ENCODE measurements at regions not wholly inside any gene's neighbourhood (a gene's known extent, or its start where the extent isn't known, plus 50 kb on each side); places are given as distances from the start of the nearest gene placed in this dataset.

GRCh38 chr6:80477591-80477990 lies 371.1 kb downstream of the BCKDHB start:
- Histone ChIP-seq H4K91ac (replicated peaks; ENCODE audit: insufficient read length, low read length) (no peak overlapping the region), H3K9ac (replicated peaks in 1 of 4; ENCODE audit: extremely low read depth in 1 of 4, low read depth in 3 of 4, low read length in 3 of 4) (no peak overlapping the region), H3K14ac (ENCODE audit: insufficient read length) (no peak overlapping the region), H3K4me1 (replicated peaks in 1 of 4; ENCODE audit: control insufficient read depth in 3 of 4, insufficient read depth in 4 of 4, low read length in 3 of 4) (no peaks in the 10 kb centered on the region), H2BK15ac (ENCODE audit: low read length) (no peak overlapping the region), H3K27ac (ENCODE audit: low read depth, low read length) (no peak overlapping the region), H2BK5ac (ENCODE audit: low read depth, low read length) (no peak overlapping the region), H4K5ac (ENCODE audit: insufficient read length, low read depth, low read length) (no peak overlapping the region), H3K9me3 (ENCODE audit: insufficient read depth in 2 of 2, low read depth in 1 of 2, low read length in 1 of 2) (no peaks in the 10 kb centered on the region), H3K23me2 (ENCODE audit: low read depth, low read length) (no peaks in the 10 kb centered on the region), H3K23ac (ENCODE audit: insufficient read length) (no peak overlapping the region), H2AFZ (ENCODE audit: low read length) (no peak overlapping the region), H3K4ac (replicated peaks; ENCODE audit: insufficient read length, low read depth, low read length) (no peak overlapping the region), H3K27me3 (replicated peaks in 1 of 4; ENCODE audit: control insufficient read depth in 3 of 4, extremely low read depth in 1 of 4, insufficient read depth in 3 of 4, low read length in 3 of 4) (no peaks in the 10 kb centered on the region), H3K79me2 (ENCODE audit: control insufficient read depth in 1 of 2, insufficient read depth in 2 of 2, low read length in 2 of 2) (no peaks in the 10 kb centered on the region), H3K4me3 (ENCODE audit: extremely low read depth in 1 of 4, insufficient read depth in 2 of 4, low read depth in 3 of 4, low read length in 4 of 4) (no peak overlapping the region), H2BK20ac (ENCODE audit: low read length) (no peak overlapping the region), H4K20me1 (replicated peaks in 1 of 2; ENCODE audit: control insufficient read depth in 1 of 2, insufficient read depth in 2 of 2, low read length in 2 of 2) (no peaks in the 10 kb centered on the region), H4K8ac (ENCODE audit: extremely low read depth, insufficient read depth, low read length) (no peak overlapping the region), H2BK12ac (ENCODE audit: low read depth, low read length) (no peak overlapping the region), H3K36me3 (ENCODE audit: control insufficient read depth in 2 of 4, insufficient read depth in 4 of 4, low read length in 3 of 4) (no peaks in the 10 kb centered on the region), H3K56ac (replicated peaks; ENCODE audit: insufficient read length, low read depth, low read length) (no peak overlapping the region), H3K4me2 (ENCODE audit: insufficient read depth in 1 of 2, low read depth in 2 of 2, low read length in 2 of 2) (no peak overlapping the region), H3K18ac (ENCODE audit: extremely low read depth, low read length) (no peak overlapping the region), H2BK120ac (replicated peaks; ENCODE audit: low read depth, low read length) (no peak overlapping the region), H2AK5ac (ENCODE audit: low read depth, low read length) (no peak overlapping the region), H3K79me1 (ENCODE audit: low read depth, low read length) (no peaks in the 10 kb centered on the region)
- TF ChIP-seq HDAC2 (IDR thresholded peaks at IDR 0.05; ENCODE audit: borderline replicate concordance in 1 of 2, low read depth in 2 of 2, low read length in 2 of 2) (no peak), BACH1 (IDR thresholded peaks at IDR 0.05; ENCODE audit: low read length) (no peak)
- ChIA-PET POLR2A (ENCODE audit: partially characterized antibody) (interaction anchor here (0.7 kb wide), 1 partner anchor 34 kb away, joined by 3 read pairs; no protein-coding TSS in a partner anchor), CTCF (ENCODE audit: partially characterized antibody) (no interaction called here)
- FAIRE-seq (no peak), DNase-seq (ENCODE audit: low read depth in 1 of 2, low spot score in 2 of 2) (no peak)
- WGBS, 2 experiments (ENCODE audit: extremely low coverage in 1 of 2, insufficient coverage in 1 of 2, insufficient read length in 1 of 2, insufficient replicate concordance in 2 of 2, low coverage in 1 of 2, low lambda C conversion rate in 2 of 2, missing lambda C conversion rate in 1 of 2) = 82% methylated on average over 3 of the region's 3 CpGs; no CpG with 5 or more reads in 1 of the 2 experiments

All from H1 (cell line).